DND-41 (cell line): ENCODE measurements at regions not wholly inside any gene's neighbourhood (a gene's known extent, or its start where the extent isn't known, plus 50 kb on each side); places are given as distances from the start of the nearest gene placed in this dataset.

Experiments
- EZH2 ChIP-seq: IDR thresholded peaks from 3 replicates; pipeline ENCODE4 v1.6.1; 2012; ENCODE audit warnings: borderline replicate concordance, low read depth, mild to moderate bottlenecking, moderate library complexity, low read length, inconsistent platforms; ENCODE audit not compliant: severe bottlenecking
- TF ChIP-seq, protein P1 (sequence below): IDR thresholded peaks from 2 replicates; pipeline ENCODE4 v1.5.1; 2012; ENCODE audit warnings: borderline replicate concordance, low read length, moderate library complexity, mild to moderate bottlenecking; ENCODE audit not compliant: poor library complexity, severe bottlenecking; ENCODE audit errors: extremely low read depth

GRCh38 chr10:64113792-64114191 is 592.6 kb downstream of the REEP3 start:
- TF ChIP-seq, protein P1, sequence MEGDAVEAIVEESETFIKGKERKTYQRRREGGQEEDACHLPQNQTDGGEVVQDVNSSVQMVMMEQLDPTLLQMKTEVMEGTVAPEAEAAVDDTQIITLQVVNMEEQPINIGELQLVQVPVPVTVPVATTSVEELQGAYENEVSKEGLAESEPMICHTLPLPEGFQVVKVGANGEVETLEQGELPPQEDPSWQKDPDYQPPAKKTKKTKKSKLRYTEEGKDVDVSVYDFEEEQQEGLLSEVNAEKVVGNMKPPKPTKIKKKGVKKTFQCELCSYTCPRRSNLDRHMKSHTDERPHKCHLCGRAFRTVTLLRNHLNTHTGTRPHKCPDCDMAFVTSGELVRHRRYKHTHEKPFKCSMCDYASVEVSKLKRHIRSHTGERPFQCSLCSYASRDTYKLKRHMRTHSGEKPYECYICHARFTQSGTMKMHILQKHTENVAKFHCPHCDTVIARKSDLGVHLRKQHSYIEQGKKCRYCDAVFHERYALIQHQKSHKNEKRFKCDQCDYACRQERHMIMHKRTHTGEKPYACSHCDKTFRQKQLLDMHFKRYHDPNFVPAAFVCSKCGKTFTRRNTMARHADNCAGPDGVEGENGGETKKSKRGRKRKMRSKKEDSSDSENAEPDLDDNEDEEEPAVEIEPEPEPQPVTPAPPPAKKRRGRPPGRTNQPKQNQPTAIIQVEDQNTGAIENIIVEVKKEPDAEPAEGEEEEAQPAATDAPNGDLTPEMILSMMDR = no peak
- no peak for TF ChIP-seq EZH2
